B cell (primary cell): ENCODE measurements at regions not wholly inside any gene's neighbourhood (a gene's known extent, or its start where the extent isn't known, plus 50 kb on each side); places are given as distances from the start of the nearest gene placed in this dataset.

Experiments used
- ATAC-seq: fragments of 200-7000 bp; cut with Tn5 transposase; one replicate; pipeline ENCODE4 v1.10.0; 2021; ENCODE audit warnings: low read depth, mild to moderate bottlenecking, moderate number of reproducible peaks, moderate library complexity
- CTCF ChIA-PET: fragments of 350-600 bp; sonication (Branson Sonifier 250); formaldehyde crosslinking; loops from one replicate; lab custom pipeline; 2021; ENCODE audit warnings: antibody characterized with exemption, inconsistent platforms; lab: Charles Lee
- POLR2A ChIA-PET: fragments of 350-600 bp; sonication (Branson Sonifier 250); formaldehyde crosslinking; loops from one replicate; lab custom pipeline; 2021; ENCODE audit warnings: antibody characterized with exemption; lab: Charles Lee
- DNase-seq: peaks from one replicate; pipeline ENCODE4 v3.0.0; 2013
- H2AFZ ChIP-seq: 2 replicates; pipeline ENCODE4 v1.6.1; 2012; ENCODE audit warnings: mild to moderate bottlenecking, low read depth, low read length; ENCODE audit not compliant: insufficient read depth, poor library complexity, severe bottlenecking
- H3K27ac ChIP-seq, 2 donors: 1 replicate in 1 of 2; 2 replicates in 1 of 2; pipeline ENCODE4 v1.5.1; 2012 to 2013; ENCODE audit warnings: low read length in 2 of 2, mild to moderate bottlenecking in 2 of 2, moderate library complexity in 1 of 2
- H3K27me3 ChIP-seq, 4 experiments: fragments of 200-600 bp in 1 of 4; sonication (generic) in 1 of 4; replicated peaks in 1 of 4; 1 replicate in 2 of 4; 2 replicates in 2 of 4; pipeline versions ENCODE4 v1.6.1 to v1.7.0; 2013 to 2016; ENCODE audit warnings: low read length in 3 of 4, mild to moderate bottlenecking in 2 of 4, mixed read lengths in 1 of 4, moderate library complexity in 1 of 4; ENCODE audit not compliant: insufficient read depth in 4 of 4, control insufficient read depth in 3 of 4; ENCODE audit errors: control extremely low read depth in 1 of 4
- H3K36me3 ChIP-seq, 2 experiments: replicated peaks in 1 of 2; 1 replicate in 1 of 2; 2 replicates in 1 of 2; pipeline versions ENCODE4 v1.6.1 to v1.7.1; 2013; ENCODE audit warnings: low read length in 1 of 2; ENCODE audit not compliant: insufficient read depth in 2 of 2, control insufficient read depth in 1 of 2; ENCODE audit errors: control extremely low read depth in 1 of 2, extremely low read depth in 1 of 2
- H3K4me1 ChIP-seq, 2 donors: fragments of 200-600 bp in 1 of 2; sonication (generic) in 1 of 2; 1 replicate in 1 of 2; 2 replicates in 1 of 2; pipeline versions ENCODE4 v1.5.1 to v1.6.1; 2013 to 2017; ENCODE audit warnings: low read length in 2 of 2; ENCODE audit not compliant: control insufficient read depth in 2 of 2, insufficient read depth in 2 of 2
- H3K4me2 ChIP-seq: replicated peaks from 2 replicates; pipeline ENCODE3; 2012; ENCODE audit warnings: mild to moderate bottlenecking, low read depth, low read length; ENCODE audit not compliant: poor library complexity, severe bottlenecking
- H3K4me3 ChIP-seq, 5 experiments: fragments of 200-600 bp in 1 of 5; sonication (generic) in 1 of 5; 1 replicate in 3 of 5; 2 replicates in 2 of 5; pipeline versions ENCODE4 v1.5.1 to v1.7.0; 2011 to 2016; ENCODE audit warnings: low read length in 4 of 5, mild to moderate bottlenecking in 4 of 5, low read depth in 2 of 5, control low read depth in 1 of 5, moderate library complexity in 1 of 5; ENCODE audit not compliant: insufficient read depth in 1 of 5; ENCODE audit errors: control extremely low read depth in 1 of 5, extremely low read depth in 1 of 5
- H3K79me2 ChIP-seq: fragments of 200-600 bp; sonication (generic); one replicate; pipeline ENCODE4 v1.6.0; 2016; ENCODE audit warnings: low read length; ENCODE audit not compliant: control insufficient read depth, insufficient read depth
- H3K9ac ChIP-seq: fragments of 200-600 bp; sonication (generic); 2 replicates; pipeline ENCODE4 v1.6.1; 2017; ENCODE audit warnings: mild to moderate bottlenecking, low read length, moderate library complexity
- H3K9me3 ChIP-seq, 3 donors: one replicate each; pipeline versions ENCODE4 v1.6.1 to v1.7.1; 2013; ENCODE audit warnings: low read length in 2 of 3; ENCODE audit not compliant: control insufficient read depth in 2 of 3, insufficient read depth in 1 of 3; ENCODE audit errors: control extremely low read depth in 1 of 3
- H4K20me1 ChIP-seq: 2 replicates; pipeline ENCODE4 v1.6.0; 2012; ENCODE audit warnings: mild to moderate bottlenecking, low read length; ENCODE audit not compliant: insufficient read depth, control insufficient read depth, poor library complexity, severe bottlenecking
- H3K27ac Mint-ChIP-seq: one replicate; pipeline ENCODE4 v1.8.0; 2021; ENCODE audit warnings: mixed read lengths
- H3K27me3 Mint-ChIP-seq: one replicate; pipeline ENCODE4 v1.8.0; 2021; ENCODE audit warnings: mixed read lengths
- H3K4me1 Mint-ChIP-seq: one replicate; pipeline ENCODE4 v1.8.0; 2021; ENCODE audit warnings: mixed read lengths
- H3K4me3 Mint-ChIP-seq: one replicate; pipeline ENCODE4 v1.8.0; 2021; ENCODE audit warnings: mixed read lengths
- H3K9me3 Mint-ChIP-seq: one replicate; pipeline ENCODE4 v1.8.0; 2022; ENCODE audit warnings: mixed read lengths; ENCODE audit not compliant: insufficient read depth
- CTCF ChIP-seq: fragments of 200-600 bp; IDR thresholded peaks from one replicate; pipeline ENCODE4 v1.8.0; 2022; ENCODE audit warnings: antibody characterized with exemption, mild to moderate bottlenecking
- EZH2 ChIP-seq: IDR thresholded peaks from 2 replicates; pipeline ENCODE4 v1.6.1; 2012; ENCODE audit warnings: borderline replicate concordance, low read depth, mild to moderate bottlenecking, moderate library complexity, low read length; ENCODE audit not compliant: insufficient read depth, poor library complexity, severe bottlenecking
- WGBS: methylation state at CpG from one replicate; pipeline ENCODE4 v1.1.5; 2013; ENCODE audit warnings: missing lambda C conversion rate; ENCODE audit not compliant: insufficient coverage; 5-methylcytosine and 5-hydroxymethylcytosine counted together
- intact Hi-C: fragments of 100-400 bp; cut with micrococcal nuclease; formaldehyde crosslinking; loops from one replicate; pipeline ENCODE4 v1.10.0; 2022

GRCh38 chr5:33114361-33114760, 326.4 kb upstream of the TARS1 start:
- Histone ChIP-seq H3K4me2 (no peak overlapping the region), H3K36me3 (no peaks in the 10 kb centered on the region), H3K4me3 (no peak overlapping the region), H4K20me1 (no peaks in the 10 kb centered on the region), H3K4me1 (no peaks in the 10 kb centered on the region), H3K9me3 (no peaks in the 10 kb centered on the region), H3K27ac (no peak overlapping the region), H3K9ac (no peak overlapping the region), H2AFZ (no peak overlapping the region), H3K27me3 (no peaks in the 10 kb centered on the region), H3K79me2 (no peaks in the 10 kb centered on the region)
- H3K4me3 Mint-ChIP-seq: no peak overlapping the region
- H3K4me1 Mint-ChIP-seq: no peaks in the 10 kb centered on the region
- peaks cover 4% of the 10 kb centered on the region for H3K9me3 Mint-ChIP-seq
- intact Hi-C loops: no loop called here
- DNase-seq: no peak
- no peaks in the 10 kb centered on the region for H3K27me3 Mint-ChIP-seq
- no peak for TF ChIP-seq CTCF
- TF ChIP-seq EZH2: no peak
- ATAC-seq: no peak
- POLR2A ChIA-PET: no interaction called here
- WGBS: no CpG with 5 or more reads among the region's 3 CpGs
- CTCF ChIA-PET: no interaction called here
- no peak overlapping the region for H3K27ac Mint-ChIP-seq

DNA sequence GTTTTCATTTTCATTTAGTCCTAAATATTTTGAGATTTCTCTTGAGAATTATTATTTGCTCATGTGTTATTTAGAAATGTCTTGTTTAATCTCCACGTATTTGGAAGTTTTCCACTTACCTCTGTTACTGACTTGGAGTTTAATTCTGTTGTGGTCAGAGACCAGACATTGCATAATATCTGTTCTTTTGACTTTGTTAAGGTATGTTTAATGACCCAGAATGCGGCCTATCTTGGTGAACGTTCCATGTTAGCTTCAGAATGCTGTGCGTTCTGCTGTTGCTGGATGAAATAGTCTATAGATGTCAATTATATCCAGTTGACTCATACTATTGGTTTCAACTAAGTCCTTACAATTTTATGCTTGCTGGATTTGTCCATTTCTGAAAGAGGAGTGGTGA, 325.3 kb upstream of the TARS1 start:
- H3K36me3 ChIP-seq: no peaks in the 10 kb centered on the region
- no peak overlapping the region for H3K4me2 ChIP-seq
- no peak overlapping the region for H3K9ac ChIP-seq
- H3K4me1 ChIP-seq: no peaks in the 10 kb centered on the region
- no peaks in the 10 kb centered on the region for H3K27me3 Mint-ChIP-seq
- no peak overlapping the region for H2AFZ ChIP-seq
- H4K20me1 ChIP-seq: no peaks in the 10 kb centered on the region
- no peaks in the 10 kb centered on the region for H3K9me3 ChIP-seq
- H3K4me3 Mint-ChIP-seq: no peak overlapping the region
- ATAC-seq: no peak
- no peaks in the 10 kb centered on the region for H3K27me3 ChIP-seq
- no peak for DNase-seq
- H3K4me3 ChIP-seq: no peak overlapping the region
- ChIA-PET CTCF (no interaction called here), POLR2A (no interaction called here)
- TF ChIP-seq EZH2: no peak
- TF ChIP-seq CTCF: no peak
- H3K27ac ChIP-seq: no peak overlapping the region
- WGBS: no CpG with 5 or more reads among the region's 4 CpGs
- H3K79me2 ChIP-seq: no peaks in the 10 kb centered on the region
- no peaks in the 10 kb centered on the region for H3K4me1 Mint-ChIP-seq
- H3K9me3 Mint-ChIP-seq: peaks cover 4% of the 10 kb centered on the region
- H3K27ac Mint-ChIP-seq: no peak overlapping the region
- intact Hi-C loops: no loop called here
